ENCODE measurements at regions not wholly inside any gene's neighbourhood (a gene's known extent, or its start where the extent isn't known, plus 50 kb on each side); places are given as distances from the start of the nearest gene placed in this dataset.

- no peak overlapping the region for H3K27ac ChIP-seq (ENCODE audit: low read length)
- no peak overlapping the region for H3K4me3 ChIP-seq (ENCODE audit: low read length in 2 of 2)
- H3K9me3 ChIP-seq (ENCODE audit: control insufficient read depth in 2 of 2, low read length in 2 of 2): no peaks in the 10 kb centered on the region
- no peak overlapping the region for H3K9ac ChIP-seq (ENCODE audit: low read length in 2 of 2)
- peaks cover 3% of the 10 kb centered on the region in 2 donors for H3K27me3 ChIP-seq (ENCODE audit: control insufficient read depth in 1 of 2, insufficient read depth in 2 of 2, low read length in 2 of 2)
- H3K36me3 ChIP-seq (ENCODE audit: control insufficient read depth in 2 of 2, insufficient read depth in 2 of 2, low read length in 2 of 2): no peaks in the 10 kb centered on the region
- no peaks in the 10 kb centered on the region for H3K4me1 ChIP-seq (ENCODE audit: control insufficient read depth, insufficient read depth, low read length)
These were observed 115.8 kb upstream of the WDR11 start for GRCh38 chr10:120735315-120735714.

- H3K9me3 ChIP-seq (ENCODE audit: control insufficient read depth in 2 of 2, low read length in 2 of 2): no peaks in the 10 kb centered on the region
These were observed 115.3 kb upstream of the WDR11 start for GRCh38 chr10:120735773-120736371.

GRCh38 chr10:120736377-120736776 is 114.8 kb upstream of the WDR11 start:
- no peaks in the 10 kb centered on the region for H3K9me3 ChIP-seq (ENCODE audit: control insufficient read depth in 2 of 2, low read length in 2 of 2)
- H3K4me3 ChIP-seq (ENCODE audit: low read length in 2 of 2): no peak overlapping the region
- no peaks in the 10 kb centered on the region for H3K36me3 ChIP-seq (ENCODE audit: control insufficient read depth in 2 of 2, insufficient read depth in 2 of 2, low read length in 2 of 2)
- peaks cover 3% of the 10 kb centered on the region in 2 donors for H3K27me3 ChIP-seq (ENCODE audit: control insufficient read depth in 1 of 2, insufficient read depth in 2 of 2, low read length in 2 of 2)
- H3K27ac ChIP-seq (ENCODE audit: low read length): no peak overlapping the region
- no peaks in the 10 kb centered on the region for H3K4me1 ChIP-seq (ENCODE audit: control insufficient read depth, insufficient read depth, low read length)
- no peak overlapping the region for H3K9ac ChIP-seq (ENCODE audit: low read length in 2 of 2)

More at GRCh38 chr10:120735773-120736371, 115.3 kb upstream of the WDR11 start:
- H3K27ac ChIP-seq (ENCODE audit: low read length): no peak overlapping the region
- H3K9ac ChIP-seq (ENCODE audit: low read length in 2 of 2): no peak overlapping the region
- no peaks in the 10 kb centered on the region for H3K36me3 ChIP-seq (ENCODE audit: control insufficient read depth in 2 of 2, insufficient read depth in 2 of 2, low read length in 2 of 2)
- peaks cover 3% of the 10 kb centered on the region in 2 donors for H3K27me3 ChIP-seq (ENCODE audit: control insufficient read depth in 1 of 2, insufficient read depth in 2 of 2, low read length in 2 of 2)
- no peaks in the 10 kb centered on the region for H3K4me1 ChIP-seq (ENCODE audit: control insufficient read depth, insufficient read depth, low read length)
- no peak overlapping the region for H3K4me3 ChIP-seq (ENCODE audit: low read length in 2 of 2)

GRCh38 chr10:120738658-120739057 is 112.5 kb upstream of the WDR11 start:
- H3K4me1 ChIP-seq (ENCODE audit: control insufficient read depth, insufficient read depth, low read length): no peaks in the 10 kb centered on the region
- H3K27ac ChIP-seq (ENCODE audit: low read length): no peak overlapping the region
- no peaks in the 10 kb centered on the region for H3K36me3 ChIP-seq (ENCODE audit: control insufficient read depth in 2 of 2, insufficient read depth in 2 of 2, low read length in 2 of 2)
- no peak overlapping the region for H3K4me3 ChIP-seq (ENCODE audit: low read length in 2 of 2)
- peaks cover 3% of the 10 kb centered on the region in 2 donors for H3K27me3 ChIP-seq (ENCODE audit: control insufficient read depth in 1 of 2, insufficient read depth in 2 of 2, low read length in 2 of 2)
- H3K9me3 ChIP-seq (ENCODE audit: control insufficient read depth in 2 of 2, low read length in 2 of 2): no peaks in the 10 kb centered on the region
- H3K9ac ChIP-seq (ENCODE audit: low read length in 2 of 2): no peak overlapping the region

- Histone ChIP-seq H3K27ac (ENCODE audit: low read length) (no peak overlapping the region), H3K9ac (ENCODE audit: low read length in 2 of 2) (no peak overlapping the region), H3K9me3 (ENCODE audit: control insufficient read depth in 2 of 2, low read length in 2 of 2) (no peaks in the 10 kb centered on the region), H3K4me1 (ENCODE audit: control insufficient read depth, insufficient read depth, low read length) (no peaks in the 10 kb centered on the region), H3K4me3 (ENCODE audit: low read length in 2 of 2) (no peak overlapping the region), H3K36me3 (ENCODE audit: control insufficient read depth in 2 of 2, insufficient read depth in 2 of 2, low read length in 2 of 2) (no peaks in the 10 kb centered on the region), H3K27me3 (ENCODE audit: control insufficient read depth in 1 of 2, insufficient read depth in 2 of 2, low read length in 2 of 2) (peaks cover 3% of the 10 kb centered on the region in 2 donors)
These were observed 109.8 kb upstream of the WDR11 start for GRCh38 chr10:120741396-120741795.

GRCh38 chr10:120742373-120742772 is 108.8 kb upstream of the WDR11 start:
- Histone ChIP-seq H3K9ac (ENCODE audit: low read length in 2 of 2) (no peak overlapping the region), H3K4me1 (ENCODE audit: control insufficient read depth, insufficient read depth, low read length) (no peaks in the 10 kb centered on the region), H3K27ac (ENCODE audit: low read length) (no peak overlapping the region), H3K27me3 (ENCODE audit: control insufficient read depth in 1 of 2, insufficient read depth in 2 of 2, low read length in 2 of 2) (no peaks in the 10 kb centered on the region), H3K9me3 (ENCODE audit: control insufficient read depth in 2 of 2, low read length in 2 of 2) (no peaks in the 10 kb centered on the region), H3K36me3 (ENCODE audit: control insufficient read depth in 2 of 2, insufficient read depth in 2 of 2, low read length in 2 of 2) (no peaks in the 10 kb centered on the region), H3K4me3 (ENCODE audit: low read length in 2 of 2) (no peak overlapping the region)

- Histone ChIP-seq H3K9ac (ENCODE audit: low read length in 2 of 2) (no peak overlapping the region), H3K4me1 (ENCODE audit: control insufficient read depth, insufficient read depth, low read length) (no peaks in the 10 kb centered on the region), H3K9me3 (ENCODE audit: control insufficient read depth in 2 of 2, low read length in 2 of 2) (no peaks in the 10 kb centered on the region), H3K4me3 (ENCODE audit: low read length in 2 of 2) (no peak overlapping the region), H3K36me3 (ENCODE audit: control insufficient read depth in 2 of 2, insufficient read depth in 2 of 2, low read length in 2 of 2) (no peaks in the 10 kb centered on the region), H3K27ac (ENCODE audit: low read length) (no peak overlapping the region), H3K27me3 (ENCODE audit: control insufficient read depth in 1 of 2, insufficient read depth in 2 of 2, low read length in 2 of 2) (no peaks in the 10 kb centered on the region)
These were observed 107.1 kb upstream of the WDR11 start for GRCh38 chr10:120744040-120744439.

- no peaks in the 10 kb centered on the region for H3K4me1 ChIP-seq (ENCODE audit: control insufficient read depth, insufficient read depth, low read length)
- H3K27me3 ChIP-seq (ENCODE audit: control insufficient read depth in 1 of 2, insufficient read depth in 2 of 2, low read length in 2 of 2): no peaks in the 10 kb centered on the region
- H3K9me3 ChIP-seq (ENCODE audit: control insufficient read depth in 2 of 2, low read length in 2 of 2): no peaks in the 10 kb centered on the region
- no peak overlapping the region for H3K9ac ChIP-seq (ENCODE audit: low read length in 2 of 2)
- no peak overlapping the region for H3K27ac ChIP-seq (ENCODE audit: low read length)
- H3K4me3 ChIP-seq (ENCODE audit: low read length in 2 of 2): no peak overlapping the region
- no peaks in the 10 kb centered on the region for H3K36me3 ChIP-seq (ENCODE audit: control insufficient read depth in 2 of 2, insufficient read depth in 2 of 2, low read length in 2 of 2)
These were observed 105.0 kb upstream of the WDR11 start for GRCh38 chr10:120746001-120746777.

GRCh38 chr10:120748519-120748918 is 102.6 kb upstream of the WDR11 start:
- Histone ChIP-seq H3K4me1 (ENCODE audit: control insufficient read depth, insufficient read depth, low read length) (no peaks in the 10 kb centered on the region), H3K9ac (ENCODE audit: low read length in 2 of 2) (no peak overlapping the region), H3K27me3 (ENCODE audit: control insufficient read depth in 1 of 2, insufficient read depth in 2 of 2, low read length in 2 of 2) (no peaks in the 10 kb centered on the region), H3K36me3 (ENCODE audit: control insufficient read depth in 2 of 2, insufficient read depth in 2 of 2, low read length in 2 of 2) (no peaks in the 10 kb centered on the region), H3K9me3 (ENCODE audit: control insufficient read depth in 2 of 2, low read length in 2 of 2) (no peaks in the 10 kb centered on the region), H3K27ac (ENCODE audit: low read length) (no peak overlapping the region), H3K4me3 (ENCODE audit: low read length in 2 of 2) (no peak overlapping the region)

- H3K4me3 ChIP-seq (ENCODE audit: low read length in 2 of 2): no peak overlapping the region
- H3K36me3 ChIP-seq (ENCODE audit: control insufficient read depth in 2 of 2, insufficient read depth in 2 of 2, low read length in 2 of 2): no peaks in the 10 kb centered on the region
- no peak overlapping the region for H3K27ac ChIP-seq (ENCODE audit: low read length)
These were observed 102.1 kb upstream of the WDR11 start for GRCh38 chr10:120749072-120749471.

More at GRCh38 chr10:120749072-120749471, 102.1 kb upstream of the WDR11 start:
- no peaks in the 10 kb centered on the region for H3K4me1 ChIP-seq (ENCODE audit: control insufficient read depth, insufficient read depth, low read length)
- H3K9me3 ChIP-seq (ENCODE audit: control insufficient read depth in 2 of 2, low read length in 2 of 2): no peaks in the 10 kb centered on the region
- H3K9ac ChIP-seq (ENCODE audit: low read length in 2 of 2): no peak overlapping the region
- no peaks in the 10 kb centered on the region for H3K27me3 ChIP-seq (ENCODE audit: control insufficient read depth in 1 of 2, insufficient read depth in 2 of 2, low read length in 2 of 2)
